ENCODE measurements at regions not wholly inside any gene's neighbourhood (a gene's known extent, or its start where the extent isn't known, plus 50 kb on each side); places are given as distances from the start of the nearest gene placed in this dataset.

- H3K4me1 ChIP-seq (ENCODE audit: insufficient read depth, low read length, poor library complexity, severe bottlenecking) = no peaks in the 10 kb centered on the region
- no peaks in the 10 kb centered on the region for H3K36me3 ChIP-seq (ENCODE audit: insufficient read depth, low read length, poor library complexity, severe bottlenecking)
- intact Hi-C loops (cut with micrococcal nuclease; ENCODE audit: unreplicated experiment) = no loop called here
- BruUV-seq (replicated peaks) = no TSS peak
- no peak overlapping the region for H3K4me3 ChIP-seq (ENCODE audit: low read depth, low read length, poor library complexity, severe bottlenecking)
- peak; percentile 13 for DNase-seq (ENCODE audit: low spot score)
- no peaks in the 10 kb centered on the region for H3K9me3 ChIP-seq (ENCODE audit: low read depth, low read length, poor library complexity, severe bottlenecking)
- no peak for TF ChIP-seq CTCF (conservative IDR thresholded peaks at IDR 0.05; ENCODE audit: low read depth, low read length)
- no peak for TF ChIP-seq EZH2 (IDR thresholded peaks at IDR 0.05; ENCODE audit: borderline replicate concordance, low read depth, low read length, poor library complexity, severe bottlenecking)
- POLR2A ChIA-PET (ENCODE audit: low non-redundant PET) = no interaction called here
- no peaks in the 10 kb centered on the region for H3K27me3 ChIP-seq (replicated peaks; ENCODE audit: insufficient read depth, low read depth, low read length, poor library complexity)
- H3K27ac ChIP-seq (ENCODE audit: low read depth, low read length, poor library complexity, severe bottlenecking) = no peak overlapping the region
- CTCF ChIA-PET = no interaction called here
These were observed 227.3 kb upstream of the TENM3 start for GRCh38 chr4:182015893-182016292.

GRCh38 chr4:182017038-182017437, 226.2 kb upstream of the TENM3 start:
- TF ChIP-seq EZH2 (IDR thresholded peaks at IDR 0.05; ENCODE audit: borderline replicate concordance, low read depth, low read length, poor library complexity, severe bottlenecking) (no peak), CTCF (conservative IDR thresholded peaks at IDR 0.05; ENCODE audit: low read depth, low read length) (no peak)
- Histone ChIP-seq H3K27me3 (replicated peaks; ENCODE audit: insufficient read depth, low read depth, low read length, poor library complexity) (no peaks in the 10 kb centered on the region), H3K36me3 (ENCODE audit: insufficient read depth, low read length, poor library complexity, severe bottlenecking) (no peaks in the 10 kb centered on the region), H3K27ac (ENCODE audit: low read depth, low read length, poor library complexity, severe bottlenecking) (no peak overlapping the region), H3K9me3 (ENCODE audit: low read depth, low read length, poor library complexity, severe bottlenecking) (no peaks in the 10 kb centered on the region), H3K4me1 (ENCODE audit: insufficient read depth, low read length, poor library complexity, severe bottlenecking) (no peaks in the 10 kb centered on the region), H3K4me3 (ENCODE audit: low read depth, low read length, poor library complexity, severe bottlenecking) (no peak overlapping the region)
- CTCF ChIA-PET = no interaction called here
- BruUV-seq (replicated peaks) = no TSS peak
- POLR2A ChIA-PET (ENCODE audit: low non-redundant PET) = no interaction called here
- DNase-seq (ENCODE audit: low spot score) = no peak
- intact Hi-C loops (cut with micrococcal nuclease; ENCODE audit: unreplicated experiment) = no loop called here

- Histone ChIP-seq H3K4me3 (ENCODE audit: low read depth, low read length, poor library complexity, severe bottlenecking) (no peak overlapping the region), H3K36me3 (ENCODE audit: insufficient read depth, low read length, poor library complexity, severe bottlenecking) (no peaks in the 10 kb centered on the region), H3K9me3 (ENCODE audit: low read depth, low read length, poor library complexity, severe bottlenecking) (no peaks in the 10 kb centered on the region), H3K27ac (ENCODE audit: low read depth, low read length, poor library complexity, severe bottlenecking) (no peak overlapping the region), H3K4me1 (ENCODE audit: insufficient read depth, low read length, poor library complexity, severe bottlenecking) (no peaks in the 10 kb centered on the region), H3K27me3 (replicated peaks; ENCODE audit: insufficient read depth, low read depth, low read length, poor library complexity) (no peaks in the 10 kb centered on the region)
- POLR2A ChIA-PET (ENCODE audit: low non-redundant PET) = no interaction called here
- no TSS peak for BruUV-seq (replicated peaks)
- intact Hi-C loops (cut with micrococcal nuclease; ENCODE audit: unreplicated experiment) = no loop called here
- TF ChIP-seq EZH2 (IDR thresholded peaks at IDR 0.05; ENCODE audit: borderline replicate concordance, low read depth, low read length, poor library complexity, severe bottlenecking) = no peak
- TF ChIP-seq CTCF (conservative IDR thresholded peaks at IDR 0.05; ENCODE audit: low read depth, low read length) = no peak
- CTCF ChIA-PET = no interaction called here
- DNase-seq (ENCODE audit: low spot score) = no peak
These were observed 224.5 kb upstream of the TENM3 start for GRCh38 chr4:182018691-182019090.
